ENCODE measurements at regions not wholly inside any gene's neighbourhood (a gene's known extent, or its start where the extent isn't known, plus 50 kb on each side); places are given as distances from the start of the nearest gene placed in this dataset.

GRCh38 chr20:48401359-48401758 is 426.4 kb downstream of the PREX1 start:
- TF ChIP-seq PAX5 (IDR thresholded peaks at IDR 0.05; ENCODE audit: insufficient read depth, low read length, severe bottlenecking) (no peak), POLR2AphosphoS5 (IDR thresholded peaks at IDR 0.05; ENCODE audit: low read depth, low read length) (no peak)
